Ascending aorta (tissue), 2 donors: ENCODE measurements at regions not wholly inside any gene's neighbourhood (a gene's known extent, or its start where the extent isn't known, plus 50 kb on each side); places are given as distances from the start of the nearest gene placed in this dataset.

ENCODE experiments used
- DNase-seq, 2 donors: peaks; one replicate each; pipeline ENCODE4 v3.0.0-alpha.2; 2019; ENCODE audit warnings: low spot score in 2 of 2
- H3K27ac ChIP-seq, 2 donors: fragments of 200-600 bp; sonication (generic); one replicate each; pipeline ENCODE4 v1.5.1; 2016 to 2017; ENCODE audit warnings: mild to moderate bottlenecking in 1 of 2
- H3K27me3 ChIP-seq: fragments of 200-600 bp; sonication (generic); one replicate; pipeline ENCODE4 v1.5.1; 2017
- H3K36me3 ChIP-seq, 2 donors: fragments of 200-600 bp; sonication (generic); one replicate each; pipeline ENCODE4 v1.5.1; 2016
- H3K4me1 ChIP-seq, 2 donors: fragments of 200-600 bp; sonication (generic); one replicate each; pipeline ENCODE4 v1.5.1; 2016 to 2017; ENCODE audit warnings: mild to moderate bottlenecking in 1 of 2
- H3K4me3 ChIP-seq, 2 donors: fragments of 200-600 bp; sonication (generic); one replicate each; pipeline ENCODE4 v1.5.1; 2016 to 2017; ENCODE audit warnings: mild to moderate bottlenecking in 1 of 2
- H3K9me3 ChIP-seq, 2 donors: fragments of 200-600 bp; sonication (generic); one replicate each; pipeline ENCODE4 v1.5.1; 2016
- CTCF ChIP-seq, 3 experiments: fragments of 200-600 bp in 2 of 3; fragments of 450-650 bp in 1 of 3; sonication (generic) in 2 of 3; IDR thresholded peaks; one replicate each; pipeline ENCODE4 v1.5.1; 2016 to 2019; ENCODE audit warnings: antibody characterized with exemption in 3 of 3, mild to moderate bottlenecking in 1 of 3, moderate library complexity in 1 of 3
- intact Hi-C: fragments of 100-400 bp; cut with DNase I; formaldehyde crosslinking; loops from one replicate; pipeline ENCODE4 v1.15.1; 2023

- H3K4me3 ChIP-seq, result no peak overlapping the region
- intact Hi-C loops, result no loop called here
- no peaks in the 10 kb centered on the region for H3K36me3 ChIP-seq
- no peak for DNase-seq
- TF ChIP-seq CTCF (IDR thresholded peaks at IDR 0.05), result no peak
- no peaks in the 10 kb centered on the region for H3K27me3 ChIP-seq
- no peak overlapping the region for H3K27ac ChIP-seq
- H3K4me1 ChIP-seq, result peaks cover 0 to 8% of the 10 kb centered on the region in 2 donors
- H3K9me3 ChIP-seq, result no peaks in the 10 kb centered on the region
These were observed 63.5 kb upstream of the TGFBR2 start for GRCh38 chr3:30542897-30543296.

GRCh38 chr3:30544812-30545211, 61.6 kb upstream of the TGFBR2 start:
- H3K27ac ChIP-seq, result no peak overlapping the region
- no peaks in the 10 kb centered on the region for H3K36me3 ChIP-seq
- no peaks in the 10 kb centered on the region for H3K4me1 ChIP-seq
- intact Hi-C loops, result no loop called here
- no peak overlapping the region for H3K4me3 ChIP-seq
- no peaks in the 10 kb centered on the region for H3K9me3 ChIP-seq
- no peak for TF ChIP-seq CTCF (IDR thresholded peaks at IDR 0.05)
- no peaks in the 10 kb centered on the region for H3K27me3 ChIP-seq
- DNase-seq, result no peak

- no peak overlapping the region for H3K27ac ChIP-seq
- H3K36me3 ChIP-seq, result no peaks in the 10 kb centered on the region
- H3K27me3 ChIP-seq, result no peaks in the 10 kb centered on the region
- DNase-seq, result no peak
- H3K4me3 ChIP-seq, result no peak overlapping the region
- intact Hi-C loops, result no loop called here
- no peaks in the 10 kb centered on the region for H3K9me3 ChIP-seq
- no peak for TF ChIP-seq CTCF (IDR thresholded peaks at IDR 0.05)
- H3K4me1 ChIP-seq, result no peaks in the 10 kb centered on the region
These were observed 59.5 kb upstream of the TGFBR2 start for GRCh38 chr3:30546934-30547333.

- intact Hi-C loops, result no loop called here
- no peaks in the 10 kb centered on the region for H3K36me3 ChIP-seq
These were observed 58.7 kb upstream of the TGFBR2 start for GRCh38 chr3:30547716-30548115.

GRCh38 chr3:30548600-30548999, 57.8 kb upstream of the TGFBR2 start:
- Histone ChIP-seq H3K36me3 (no peaks in the 10 kb centered on the region), H3K9me3 (no peaks in the 10 kb centered on the region), H3K27me3 (no peaks in the 10 kb centered on the region), H3K4me1 (no peaks in the 10 kb centered on the region), H3K27ac (no peak overlapping the region), H3K4me3 (no peak overlapping the region)
- no peak for DNase-seq
- intact Hi-C loops, result no loop called here
- no peak for TF ChIP-seq CTCF (IDR thresholded peaks at IDR 0.05)

More at GRCh38 chr3:30547716-30548115, 58.7 kb upstream of the TGFBR2 start:
- Histone ChIP-seq H3K27ac (no peak overlapping the region), H3K27me3 (no peaks in the 10 kb centered on the region), H3K4me3 (no peak overlapping the region), H3K4me1 (no peaks in the 10 kb centered on the region), H3K9me3 (no peaks in the 10 kb centered on the region)
- no peak for DNase-seq
- TF ChIP-seq CTCF (IDR thresholded peaks at IDR 0.05), result no peak

GRCh38 chr3:30549600-30549999, 56.8 kb upstream of the TGFBR2 start:
- no peak for TF ChIP-seq CTCF (IDR thresholded peaks at IDR 0.05)
- Histone ChIP-seq H3K27me3 (no peaks in the 10 kb centered on the region), H3K9me3 (no peaks in the 10 kb centered on the region), H3K36me3 (no peaks in the 10 kb centered on the region), H3K27ac (peak overlapping the region in 1 of 2 donors; percentile 48), H3K4me1 (no peaks in the 10 kb centered on the region), H3K4me3 (no peak overlapping the region)
- no peak for DNase-seq
- intact Hi-C loops, result no loop called here
